ENCODE measurements at regions not wholly inside any gene's neighbourhood (a gene's known extent, or its start where the extent isn't known, plus 50 kb on each side); places are given as distances from the start of the nearest gene placed in this dataset.

GRCh38 chr6:106903299-106903698 lies 71.2 kb downstream of the CD24 start:
- Mint-ChIP-seq H3K36me3 (ENCODE audit: insufficient read depth, unreplicated experiment) (no peaks in the 10 kb centered on the region), H3K4me1 (ENCODE audit: low read depth, unreplicated experiment) (no peaks in the 10 kb centered on the region), H3K27me3 (ENCODE audit: insufficient read depth, unreplicated experiment) (no peaks in the 10 kb centered on the region), H3K27ac (ENCODE audit: unreplicated experiment) (no peak overlapping the region), H3K9me3 (ENCODE audit: unreplicated experiment) (peaks cover 22% of the 10 kb centered on the region), H3K4me3 (ENCODE audit: unreplicated experiment) (no peak overlapping the region)
- Histone ChIP-seq H3K9me3 (peaks cover 5% of the 10 kb centered on the region; the same call in 1 of the 2 replicates), H3K4me1 (no peaks in the 10 kb centered on the region), H3K27me3 (replicated peaks; ENCODE audit: control insufficient read depth, insufficient read depth, low read length) (no peaks in the 10 kb centered on the region), H3K36me3 (ENCODE audit: control insufficient read depth, insufficient read depth, low read length) (no peaks in the 10 kb centered on the region), H3K4me3 (ENCODE audit: low read depth, low read length) (no peak overlapping the region)
- TF ChIP-seq CTCF (IDR thresholded peaks at IDR 0.05; ENCODE audit: insufficient read depth in 1 of 2, low read depth in 1 of 2, low read length in 1 of 2, severe bottlenecking in 1 of 2, unreplicated experiment in 1 of 2) = no peak
- no peak for DNase-seq
- CTCF ChIA-PET = no interaction called here
- intact Hi-C loops (cut with micrococcal nuclease; ENCODE audit: unreplicated experiment) = no loop called here
- POLR2A ChIA-PET = no interaction called here
- BruUV-seq (replicated peaks) = no TSS peak

- ChIA-PET CTCF (no interaction called here), POLR2A (no interaction called here)
- no peak overlapping the region for H3K27ac Mint-ChIP-seq (ENCODE audit: unreplicated experiment)
- no TSS peak for BruUV-seq (replicated peaks)
- Histone ChIP-seq H3K36me3 (ENCODE audit: control insufficient read depth, insufficient read depth, low read length) (no peaks in the 10 kb centered on the region), H3K27me3 (replicated peaks; ENCODE audit: control insufficient read depth, insufficient read depth, low read length) (no peaks in the 10 kb centered on the region), H3K4me1 (peaks cover 7% of the 10 kb centered on the region), H3K4me3 (ENCODE audit: low read depth, low read length) (no peak overlapping the region), H3K9me3 (peaks cover 5% of the 10 kb centered on the region; the same call in 1 of the 2 replicates)
- no peak for DNase-seq
- no peak for TF ChIP-seq CTCF (IDR thresholded peaks at IDR 0.05; ENCODE audit: insufficient read depth in 1 of 2, low read depth in 1 of 2, low read length in 1 of 2, severe bottlenecking in 1 of 2, unreplicated experiment in 1 of 2)
- intact Hi-C loops (cut with micrococcal nuclease; ENCODE audit: unreplicated experiment) = no loop called here
- H3K27me3 Mint-ChIP-seq (ENCODE audit: insufficient read depth, unreplicated experiment) = no peaks in the 10 kb centered on the region
- no peaks in the 10 kb centered on the region for H3K36me3 Mint-ChIP-seq (ENCODE audit: insufficient read depth, unreplicated experiment)
- no peaks in the 10 kb centered on the region for H3K4me1 Mint-ChIP-seq (ENCODE audit: low read depth, unreplicated experiment)
- H3K9me3 Mint-ChIP-seq (ENCODE audit: unreplicated experiment) = peaks cover 23% of the 10 kb centered on the region
- no peak overlapping the region for H3K4me3 Mint-ChIP-seq (ENCODE audit: unreplicated experiment)
These were observed 73.5 kb downstream of the CD24 start for GRCh38 chr6:106901062-106901461.

- Histone ChIP-seq H3K27me3 (replicated peaks; ENCODE audit: control insufficient read depth, insufficient read depth, low read length) (no peaks in the 10 kb centered on the region), H3K9me3 (peaks cover 5% of the 10 kb centered on the region; the same call in 1 of the 2 replicates), H3K36me3 (ENCODE audit: control insufficient read depth, insufficient read depth, low read length) (no peaks in the 10 kb centered on the region), H3K4me1 (peaks cover 7% of the 10 kb centered on the region), H3K4me3 (ENCODE audit: low read depth, low read length) (no peak overlapping the region)
- Mint-ChIP-seq H3K36me3 (ENCODE audit: insufficient read depth, unreplicated experiment) (no peaks in the 10 kb centered on the region), H3K27me3 (ENCODE audit: insufficient read depth, unreplicated experiment) (no peaks in the 10 kb centered on the region), H3K27ac (ENCODE audit: unreplicated experiment) (no peak overlapping the region), H3K9me3 (ENCODE audit: unreplicated experiment) (peaks cover 32% of the 10 kb centered on the region), H3K4me1 (ENCODE audit: low read depth, unreplicated experiment) (no peaks in the 10 kb centered on the region), H3K4me3 (ENCODE audit: unreplicated experiment) (no peak overlapping the region)
- no peak for DNase-seq
- no peak for TF ChIP-seq CTCF (IDR thresholded peaks at IDR 0.05; ENCODE audit: insufficient read depth in 1 of 2, low read depth in 1 of 2, low read length in 1 of 2, severe bottlenecking in 1 of 2, unreplicated experiment in 1 of 2)
- ChIA-PET POLR2A (no interaction called here), CTCF (no interaction called here)
- intact Hi-C loops (cut with micrococcal nuclease; ENCODE audit: unreplicated experiment) = no loop called here
- no TSS peak for BruUV-seq (replicated peaks)
These were observed 74.8 kb downstream of the CD24 start for GRCh38 chr6:106899697-106900096.

All from Caco-2 (cell line).